ENCODE measurements at regions not wholly inside any gene's neighbourhood (a gene's known extent, or its start where the extent isn't known, plus 50 kb on each side); places are given as distances from the start of the nearest gene placed in this dataset.
A peak's percentile ranks its signal among the peaks of the same experiment; 100 is the strongest.

GRCh38 chr6:14209000-14209399, 91.4 kb downstream of the CD83 start:
- DNase-seq, result no peak
- no peaks in the 10 kb centered on the region for H3K9me3 ChIP-seq (replicated peaks; ENCODE audit: insufficient read depth, low read length)
- no peaks in the 10 kb centered on the region for H3K9me2 ChIP-seq (replicated peaks; ENCODE audit: insufficient read depth, low read length)
- TF ChIP-seq EZH2 (optimal IDR thresholded peaks at IDR 0.05; ENCODE audit: low read depth, low read length) (no peak), CTCF (IDR thresholded peaks at IDR 0.05; ENCODE audit: low read length) (no peak), EZH2phosphoT487 (IDR thresholded peaks at IDR 0.05; ENCODE audit: low read length) (no peak)
- H2AFZ ChIP-seq (ENCODE audit: low read length), result no peak overlapping the region
- H3K79me2 ChIP-seq (ENCODE audit: low read length), result no peaks in the 10 kb centered on the region
- H4K20me1 ChIP-seq (ENCODE audit: insufficient read depth, low read length), result no peaks in the 10 kb centered on the region
- no peak overlapping the region for H3K27ac ChIP-seq (ENCODE audit: low read length)
- no peak overlapping the region for H3K4me3 ChIP-seq (ENCODE audit: low read length)
- no peaks in the 10 kb centered on the region for H3K36me3 ChIP-seq (replicated peaks; ENCODE audit: insufficient read depth, low read length)
- H3K4me1 ChIP-seq (ENCODE audit: low read length), result 0 out of 2 replicates have a peak, but pooled peaks cover 6% of the 10 kb centered on the region
- H3K27me3 ChIP-seq (replicated peaks; ENCODE audit: insufficient read depth, low read length), result no peaks in the 10 kb centered on the region
- H3F3A ChIP-seq (ENCODE audit: insufficient read depth, low read length), result no peaks in the 10 kb centered on the region
- no peak overlapping the region for H3K4me2 ChIP-seq (ENCODE audit: low read depth, low read length)
- H3K9ac ChIP-seq (ENCODE audit: low read length), result no peak overlapping the region

DNA sequence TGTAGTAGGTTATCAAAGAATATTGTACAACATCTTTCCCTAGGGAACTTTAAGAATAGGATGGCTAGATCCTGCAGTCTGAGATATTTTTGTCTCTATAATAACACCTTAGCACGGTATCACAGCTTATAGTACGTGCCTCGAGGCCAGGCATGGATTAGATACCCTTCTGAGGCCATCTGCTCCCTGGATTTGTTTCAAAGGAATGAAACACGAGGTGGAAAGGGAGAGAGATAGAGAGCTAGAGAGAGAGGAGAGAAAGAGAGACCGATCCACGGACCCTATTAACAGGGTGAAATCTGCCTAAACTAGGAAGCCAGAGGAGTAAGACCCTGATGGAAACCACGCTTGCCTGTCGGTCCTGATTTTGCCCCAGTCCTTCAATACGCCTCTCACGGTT, 92.5 kb downstream of the CD83 start:
- Histone ChIP-seq H3F3A (ENCODE audit: insufficient read depth, low read length) (no peaks in the 10 kb centered on the region), H3K27ac (ENCODE audit: low read length) (no peak overlapping the region), H4K20me1 (ENCODE audit: insufficient read depth, low read length) (no peaks in the 10 kb centered on the region), H3K36me3 (replicated peaks; ENCODE audit: insufficient read depth, low read length) (no peaks in the 10 kb centered on the region), H2AFZ (ENCODE audit: low read length) (peak overlapping the region; percentile 99; the same call in 1 of the 2 replicates), H3K9me2 (replicated peaks; ENCODE audit: insufficient read depth, low read length) (no peaks in the 10 kb centered on the region), H3K79me2 (ENCODE audit: low read length) (no peaks in the 10 kb centered on the region), H3K4me2 (ENCODE audit: low read depth, low read length) (peak overlapping the region; percentile 94), H3K4me3 (ENCODE audit: low read length) (no peak overlapping the region; the same call in 1 of the 2 replicates), H3K27me3 (replicated peaks; ENCODE audit: insufficient read depth, low read length) (no peaks in the 10 kb centered on the region), H3K9ac (ENCODE audit: low read length) (no peak overlapping the region), H3K9me3 (replicated peaks; ENCODE audit: insufficient read depth, low read length) (no peaks in the 10 kb centered on the region), H3K4me1 (ENCODE audit: low read length) (0 out of 2 replicates have a peak, but pooled peaks cover 6% of the 10 kb centered on the region)
- TF ChIP-seq CTCF (IDR thresholded peaks at IDR 0.05; ENCODE audit: low read length), result no peak
- no peak for TF ChIP-seq EZH2 (optimal IDR thresholded peaks at IDR 0.05; ENCODE audit: low read depth, low read length)
- TF ChIP-seq EZH2phosphoT487 (IDR thresholded peaks at IDR 0.05; ENCODE audit: low read length), result no peak
- no peak for DNase-seq

DNA sequence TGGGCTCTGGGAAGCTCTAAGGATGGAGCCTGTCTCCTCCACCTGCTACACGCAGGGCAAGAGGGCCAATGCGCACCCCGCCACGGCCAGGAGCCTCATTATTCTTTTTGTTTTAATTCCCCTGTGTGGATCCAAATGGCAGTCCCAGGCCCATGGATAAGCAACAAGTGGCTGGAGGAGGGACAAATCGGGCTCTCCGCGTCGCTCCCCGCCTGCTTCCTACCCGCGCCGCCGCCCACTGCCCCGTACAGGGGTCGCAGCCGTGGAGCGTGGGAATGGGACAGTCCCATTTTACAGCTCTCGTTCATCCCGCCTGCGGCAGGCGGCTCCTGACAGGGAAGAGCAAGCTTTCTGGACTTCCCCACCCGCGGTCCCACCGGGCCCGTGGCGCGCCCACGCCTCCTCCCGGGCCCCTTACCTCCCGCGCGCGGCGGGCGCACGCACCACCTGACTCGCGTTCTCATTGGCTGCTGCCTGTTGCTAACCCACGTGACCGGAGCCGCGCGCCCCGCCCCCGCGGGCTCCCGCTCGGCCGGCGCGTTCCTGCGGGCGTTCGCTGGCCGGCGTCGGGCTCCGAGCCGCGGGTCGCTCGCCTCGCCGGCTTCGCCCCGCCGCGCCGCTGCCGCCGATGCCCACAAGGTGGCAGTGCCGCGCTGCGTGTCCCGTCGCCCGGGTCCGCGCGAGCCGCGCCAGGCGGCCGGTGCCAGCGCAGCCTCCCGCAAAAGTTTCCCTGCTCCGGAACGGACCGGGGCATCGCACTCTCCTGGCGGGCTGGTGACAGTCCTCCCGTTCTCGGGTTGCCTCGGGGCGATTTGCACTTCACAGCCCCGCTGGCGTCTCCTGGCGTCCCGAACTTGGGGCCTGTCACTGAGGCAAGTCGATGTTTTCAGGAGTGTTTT, 93.3 kb downstream of the CD83 start:
- Histone ChIP-seq H3K27ac (ENCODE audit: low read length) (no peak overlapping the region; the same call in 1 of the 2 replicates), H3K36me3 (replicated peaks; ENCODE audit: insufficient read depth, low read length) (no peaks in the 10 kb centered on the region), H4K20me1 (ENCODE audit: insufficient read depth, low read length) (no peaks in the 10 kb centered on the region), H3K79me2 (ENCODE audit: low read length) (no peaks in the 10 kb centered on the region), H3K27me3 (replicated peaks; ENCODE audit: insufficient read depth, low read length) (no peaks in the 10 kb centered on the region), H3K4me2 (ENCODE audit: low read depth, low read length) (peak overlapping the region; percentile 94), H3K9me3 (replicated peaks; ENCODE audit: insufficient read depth, low read length) (no peaks in the 10 kb centered on the region), H3F3A (ENCODE audit: insufficient read depth, low read length) (no peaks in the 10 kb centered on the region), H3K9me2 (replicated peaks; ENCODE audit: insufficient read depth, low read length) (no peaks in the 10 kb centered on the region), H3K4me3 (ENCODE audit: low read length) (peak overlapping the region; percentile 88), H2AFZ (ENCODE audit: low read length) (peak overlapping the region; percentile 99), H3K9ac (ENCODE audit: low read length) (peak overlapping the region; percentile 82), H3K4me1 (ENCODE audit: low read length) (0 out of 2 replicates have a peak, but pooled peaks cover 6% of the 10 kb centered on the region)
- peak; percentile 93 for DNase-seq
- peak; percentile 46 for TF ChIP-seq CTCF (IDR thresholded peaks at IDR 0.05; ENCODE audit: low read length)
- TF ChIP-seq EZH2phosphoT487 (IDR thresholded peaks at IDR 0.05; ENCODE audit: low read length), result no peak

Measured in MM.1S (cell line).